SK-N-MC (cell line): ENCODE measurements at regions not wholly inside any gene's neighbourhood (a gene's known extent, or its start where the extent isn't known, plus 50 kb on each side); places are given as distances from the start of the nearest gene placed in this dataset.

Experiments used
- DNase-seq: peaks from one replicate; pipeline ENCODE4 v3.0.0-alpha.2; 2011; ENCODE audit warnings: low read depth, low spot score
- H3K27ac ChIP-seq: fragments of 200-600 bp; sonication (generic); 2 replicates; pipeline ENCODE4 v1.5.1; 2016; ENCODE audit warnings: mixed run types
- H3K36me3 ChIP-seq: fragments of 200-600 bp; sonication (generic); 2 replicates; pipeline ENCODE4 v1.6.1; 2017; ENCODE audit warnings: antibody characterized with exemption, low read length, mixed read lengths; ENCODE audit not compliant: insufficient read depth
- H3K4me3 ChIP-seq: fragments of 200-600 bp; sonication (generic); 2 replicates; pipeline ENCODE4 v1.5.1; 2016
- H3K9ac ChIP-seq: fragments of 200-600 bp; sonication (generic); 2 replicates; pipeline ENCODE4 v1.8.0; 2017; ENCODE audit warnings: mixed run types, mixed read lengths; ENCODE audit not compliant: insufficient read length
- H3K9me3 ChIP-seq: fragments of 200-600 bp; sonication (generic); 2 replicates; pipeline ENCODE4 v1.6.1; 2017; ENCODE audit warnings: low read depth, mild to moderate bottlenecking, antibody characterized with exemption, low read length, moderate library complexity, mixed read lengths
- EZH2 ChIP-seq: fragments of 200-600 bp; sonication (generic); IDR thresholded peaks from one replicate; pipeline ENCODE4 v1.6.1; 2017; ENCODE audit warnings: antibody characterized with exemption
- FOXP2 ChIP-seq: optimal IDR thresholded peaks from 2 replicates; pipeline ENCODE3; 2011; ENCODE audit warnings: mild to moderate bottlenecking, moderate library complexity; ENCODE audit not compliant: insufficient read depth; ENCODE audit errors: extremely low read length, control extremely low read depth
- POLR2AphosphoS5 ChIP-seq: IDR thresholded peaks from 2 replicates; pipeline ENCODE4 v1.6.1; 2012; ENCODE audit warnings: mild to moderate bottlenecking, low read depth, low read length, borderline replicate concordance

- Histone ChIP-seq H3K9ac (no peak overlapping the region), H3K36me3 (no peaks in the 10 kb centered on the region), H3K27ac (no peak overlapping the region), H3K4me3 (no peak overlapping the region), H3K9me3 (no peaks in the 10 kb centered on the region)
- TF ChIP-seq FOXP2 = no peak
- no peak for TF ChIP-seq EZH2
- TF ChIP-seq POLR2AphosphoS5 = no peak
- DNase-seq = no peak
Measured at GRCh38 chr6:91654793-91655192, 1067.9 kb upstream of the MAP3K7 start.

GRCh38 chr6:91654357-91654756 lies 1067.5 kb upstream of the MAP3K7 start:
- DNase-seq = no peak
- Histone ChIP-seq H3K9me3 (no peaks in the 10 kb centered on the region), H3K27ac (no peak overlapping the region), H3K4me3 (no peak overlapping the region), H3K36me3 (no peaks in the 10 kb centered on the region), H3K9ac (no peak overlapping the region)
- TF ChIP-seq FOXP2 (no peak), EZH2 (no peak), POLR2AphosphoS5 (no peak)

GRCh38 chr6:91653895-91654294 lies 1067.0 kb upstream of the MAP3K7 start:
- no peak for DNase-seq
- Histone ChIP-seq H3K9me3 (no peaks in the 10 kb centered on the region), H3K9ac (no peak overlapping the region), H3K36me3 (no peaks in the 10 kb centered on the region), H3K4me3 (no peak overlapping the region), H3K27ac (no peak overlapping the region)
- no peak for TF ChIP-seq POLR2AphosphoS5
- no peak for TF ChIP-seq EZH2
- TF ChIP-seq FOXP2 = no peak

GRCh38 chr6:91653076-91653723 lies 1066.3 kb upstream of the MAP3K7 start:
- Histone ChIP-seq H3K9ac (no peak overlapping the region), H3K27ac (no peak overlapping the region), H3K9me3 (no peaks in the 10 kb centered on the region), H3K4me3 (no peak overlapping the region), H3K36me3 (no peaks in the 10 kb centered on the region)
- TF ChIP-seq FOXP2 = no peak
- no peak for TF ChIP-seq POLR2AphosphoS5
- no peak for TF ChIP-seq EZH2
- no peak for DNase-seq

- peak; percentile 73 for DNase-seq
- H3K4me3 ChIP-seq = no peak overlapping the region
- no peak; the same call in 1 of the 2 replicates for TF ChIP-seq POLR2AphosphoS5
- no peak for TF ChIP-seq FOXP2
- TF ChIP-seq EZH2 = no peak
- H3K9ac ChIP-seq = no peak overlapping the region
- H3K36me3 ChIP-seq = no peaks in the 10 kb centered on the region
- no peak overlapping the region for H3K27ac ChIP-seq
- H3K9me3 ChIP-seq = no peaks in the 10 kb centered on the region; the same call in 1 of the 2 replicates
Measured at GRCh38 chr6:91646649-91647048, 1059.8 kb upstream of the MAP3K7 start.

GRCh38 chr6:91645811-91646210 lies 1058.9 kb upstream of the MAP3K7 start:
- Histone ChIP-seq H3K27ac (no peak overlapping the region), H3K4me3 (no peak overlapping the region), H3K9ac (no peak overlapping the region), H3K36me3 (no peaks in the 10 kb centered on the region), H3K9me3 (no peaks in the 10 kb centered on the region; the same call in 1 of the 2 replicates)
- TF ChIP-seq POLR2AphosphoS5 (no peak), EZH2 (no peak), FOXP2 (no peak)
- DNase-seq = no peak

GRCh38 chr6:91637217-91637616 lies 1050.3 kb upstream of the MAP3K7 start:
- Histone ChIP-seq H3K27ac (no peak overlapping the region), H3K36me3 (no peaks in the 10 kb centered on the region), H3K9ac (no peak overlapping the region), H3K9me3 (no peaks in the 10 kb centered on the region), H3K4me3 (no peak overlapping the region)
- TF ChIP-seq EZH2 (no peak), POLR2AphosphoS5 (no peak), FOXP2 (no peak)
- no peak for DNase-seq

GRCh38 chr6:91634791-91635190 lies 1047.9 kb upstream of the MAP3K7 start:
- DNase-seq = no peak
- no peak overlapping the region for H3K9ac ChIP-seq

GRCh38 chr6:91633374-91634111 lies 1046.7 kb upstream of the MAP3K7 start:
- no peak for DNase-seq
- Histone ChIP-seq H3K9me3 (no peaks in the 10 kb centered on the region), H3K27ac (no peak overlapping the region), H3K4me3 (no peak overlapping the region), H3K9ac (no peak overlapping the region), H3K36me3 (no peaks in the 10 kb centered on the region)
- TF ChIP-seq POLR2AphosphoS5 = no peak
- TF ChIP-seq FOXP2 = no peak
- TF ChIP-seq EZH2 = no peak

More at GRCh38 chr6:91634791-91635190, 1047.9 kb upstream of the MAP3K7 start:
- H3K4me3 ChIP-seq = no peak overlapping the region
- H3K27ac ChIP-seq = no peak overlapping the region
- H3K36me3 ChIP-seq = no peaks in the 10 kb centered on the region
- TF ChIP-seq POLR2AphosphoS5 = no peak
- TF ChIP-seq FOXP2 = no peak
- no peak for TF ChIP-seq EZH2
- H3K9me3 ChIP-seq = no peaks in the 10 kb centered on the region

- Histone ChIP-seq H3K4me3 (no peak overlapping the region), H3K36me3 (no peaks in the 10 kb centered on the region), H3K27ac (no peak overlapping the region), H3K9me3 (no peaks in the 10 kb centered on the region), H3K9ac (no peak overlapping the region)
- DNase-seq = no peak
- TF ChIP-seq EZH2 = no peak
- no peak for TF ChIP-seq FOXP2
- no peak for TF ChIP-seq POLR2AphosphoS5
Measured at GRCh38 chr6:91632308-91632707, 1045.4 kb upstream of the MAP3K7 start.
